Epithelial cell of esophagus (primary cell): ENCODE measurements at regions not wholly inside any gene's neighbourhood (a gene's known extent, or its start where the extent isn't known, plus 50 kb on each side); places are given as distances from the start of the nearest gene placed in this dataset.

ENCODE experiments used
- DNase-seq: peaks from one replicate; pipeline ENCODE4 v3.0.0; 2010; ENCODE audit warnings: low read depth
- H3K4me3 ChIP-seq: 2 replicates; pipeline ENCODE4 v1.5.1; 2011; ENCODE audit warnings: mild to moderate bottlenecking, low read length, control low read depth
- CTCF ChIP-seq: IDR thresholded peaks from 2 replicates; pipeline ENCODE4 v1.5.1; 2011; ENCODE audit warnings: low read depth, mild to moderate bottlenecking, low read length, control low read depth, inconsistent platforms; ENCODE audit not compliant: insufficient read depth; ENCODE audit errors: missing control alignments

- no peak for DNase-seq
- H3K4me3 ChIP-seq, result no peak overlapping the region
- no peak for TF ChIP-seq CTCF
Observed at GRCh38 chr4:137768196-137768595, 235.9 kb upstream of the PCDH18 start.

GRCh38 chr4:137762591-137762990 is 230.3 kb upstream of the PCDH18 start:
- TF ChIP-seq CTCF, result no peak
- no peak for DNase-seq
- H3K4me3 ChIP-seq, result no peak overlapping the region

GRCh38 chr4:137754652-137755471 is 222.6 kb upstream of the PCDH18 start:
- no peak for TF ChIP-seq CTCF
- H3K4me3 ChIP-seq, result no peak overlapping the region
- peak; percentile 60 for DNase-seq

- TF ChIP-seq CTCF, result no peak
- DNase-seq, result peak; percentile 33
- H3K4me3 ChIP-seq, result no peak overlapping the region
Observed at GRCh38 chr4:137749466-137749865, 217.2 kb upstream of the PCDH18 start.

GRCh38 chr4:137748616-137749015 is 216.3 kb upstream of the PCDH18 start:
- TF ChIP-seq CTCF, result no peak
- no peak overlapping the region for H3K4me3 ChIP-seq
- no peak for DNase-seq

- H3K4me3 ChIP-seq, result no peak overlapping the region
- TF ChIP-seq CTCF, result no peak
- DNase-seq, result no peak
Observed at GRCh38 chr4:137740141-137740540, 207.8 kb upstream of the PCDH18 start.

- no peak for DNase-seq
- TF ChIP-seq CTCF, result no peak
- H3K4me3 ChIP-seq, result no peak overlapping the region
Observed at GRCh38 chr4:137739391-137739790, 207.1 kb upstream of the PCDH18 start.
